ENCODE measurements at regions not wholly inside any gene's neighbourhood (a gene's known extent, or its start where the extent isn't known, plus 50 kb on each side); places are given as distances from the start of the nearest gene placed in this dataset.

DNA sequence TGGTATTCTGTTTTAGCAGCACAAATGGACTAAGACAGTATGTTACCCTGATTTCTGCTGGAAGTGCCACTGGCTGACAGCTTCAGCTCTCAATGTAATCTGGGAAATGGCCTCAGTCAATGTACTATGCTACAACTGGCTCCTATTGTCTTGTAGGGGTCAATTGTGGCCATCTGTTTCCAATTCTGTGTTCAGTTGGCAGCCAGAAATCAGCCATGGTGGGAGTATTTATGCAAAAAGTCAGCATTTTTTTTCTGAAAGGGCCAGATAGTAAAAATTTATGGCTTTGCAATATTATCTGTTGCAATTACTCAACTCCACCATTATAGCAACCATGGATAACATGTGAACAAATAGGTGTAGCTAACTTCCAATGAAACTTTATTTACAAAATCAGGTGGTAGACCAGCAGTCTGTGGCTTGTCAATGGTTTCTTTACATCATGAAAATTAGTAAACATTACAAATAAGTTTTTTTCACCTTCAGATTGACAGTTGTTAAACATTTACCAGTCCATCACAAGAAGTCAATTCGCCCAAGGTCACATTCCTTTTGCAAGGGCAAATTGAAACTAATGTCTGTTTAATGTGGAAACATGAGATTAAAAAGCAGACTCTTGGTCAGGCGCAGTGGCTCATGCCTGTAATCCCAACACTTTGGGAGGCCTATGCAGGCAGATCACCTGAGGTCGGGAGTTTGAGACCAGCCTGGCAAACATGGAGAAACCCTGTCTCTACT lies 58.3 kb upstream of the TSHZ2 start:
- Histone ChIP-seq H3K4me1 (ENCODE audit: control insufficient read depth in 1 of 2, insufficient read depth in 2 of 2, low read length in 2 of 2) (no peaks in the 10 kb centered on the region), H2AFZ (ENCODE audit: insufficient read depth, low read depth, low read length, poor library complexity, severe bottlenecking) (no peak overlapping the region), H3K27me3 (ENCODE audit: control insufficient read depth in 2 of 2, insufficient read depth in 2 of 2, low read length in 2 of 2) (no peaks in the 10 kb centered on the region), H3K79me2 (ENCODE audit: insufficient read depth, low read length) (no peaks in the 10 kb centered on the region), H3K9ac (ENCODE audit: insufficient read depth, low read length, poor library complexity, severe bottlenecking) (no peak overlapping the region), H3K27ac (ENCODE audit: low read depth in 1 of 2, low read length in 2 of 2) (no peak overlapping the region), H3K4me3 (replicated peaks in 1 of 3; ENCODE audit: low read depth in 2 of 3, low read length in 3 of 3) (no peak overlapping the region), H3K36me3 (replicated peaks in 1 of 2; ENCODE audit: control insufficient read depth in 1 of 2, insufficient read depth in 2 of 2, low read length in 2 of 2) (no peaks in the 10 kb centered on the region), H4K20me1 (ENCODE audit: insufficient read depth, low read length) (no peaks in the 10 kb centered on the region), H3K9me3 (replicated peaks in 1 of 2; ENCODE audit: control insufficient read depth in 1 of 2, insufficient read depth in 1 of 2, low read length in 2 of 2) (peaks cover 0 to 11% of the 10 kb centered on the region in 2 donors), H3K4me2 (replicated peaks; ENCODE audit: extremely low read depth, low read length, poor library complexity, severe bottlenecking) (no peak overlapping the region)
- TF ChIP-seq CTCF (IDR thresholded peaks at IDR 0.05) = no peak
- Mint-ChIP-seq H3K27ac (no peak overlapping the region), H3K36me3 (no peaks in the 10 kb centered on the region), H3K4me3 (no peak overlapping the region), H3K4me1 (no peaks in the 10 kb centered on the region), H3K27me3 (ENCODE audit: low read depth in 3 of 3) (peaks cover 0 to 2% (median 0%) of the 10 kb centered on the region in 3 donors), H3K9me3 (peaks cover 0 to 12% (median 4%) of the 10 kb centered on the region in 7 donors)
- intact Hi-C loops (cut with micrococcal nuclease) = no loop called here
- 100% methylated on average over 1 of the region's 3 CpGs for WGBS (ENCODE audit: insufficient coverage)
- DNase-seq = no peak

- no peaks in the 10 kb centered on the region for H4K20me1 ChIP-seq (ENCODE audit: insufficient read depth, low read length)
- H3K27ac Mint-ChIP-seq = no peak overlapping the region
- H3K27ac ChIP-seq (ENCODE audit: low read depth in 1 of 2, low read length in 2 of 2) = no peak overlapping the region
- no peaks in the 10 kb centered on the region for H3K36me3 Mint-ChIP-seq
- intact Hi-C loops (cut with micrococcal nuclease) = no loop called here
- H3K9ac ChIP-seq (ENCODE audit: insufficient read depth, low read length, poor library complexity, severe bottlenecking) = no peak overlapping the region
- no peak overlapping the region for H2AFZ ChIP-seq (ENCODE audit: insufficient read depth, low read depth, low read length, poor library complexity, severe bottlenecking)
- no peak for DNase-seq
- no peaks in the 10 kb centered on the region for H3K9me3 ChIP-seq (replicated peaks in 1 of 2; ENCODE audit: control insufficient read depth in 1 of 2, insufficient read depth in 1 of 2, low read length in 2 of 2)
- WGBS (ENCODE audit: insufficient coverage) = 60% methylated on average over 2 of the region's 8 CpGs
- no peaks in the 10 kb centered on the region for H3K36me3 ChIP-seq (replicated peaks in 1 of 2; ENCODE audit: control insufficient read depth in 1 of 2, insufficient read depth in 2 of 2, low read length in 2 of 2)
- H3K27me3 Mint-ChIP-seq (ENCODE audit: low read depth in 3 of 3) = peaks cover 2 to 6% (median 3%) of the 10 kb centered on the region in 3 donors
- no peak overlapping the region for H3K4me2 ChIP-seq (replicated peaks; ENCODE audit: extremely low read depth, low read length, poor library complexity, severe bottlenecking)
- H3K4me3 ChIP-seq (replicated peaks in 1 of 3; ENCODE audit: low read depth in 2 of 3, low read length in 3 of 3) = no peak overlapping the region
- no peaks in the 10 kb centered on the region for H3K79me2 ChIP-seq (ENCODE audit: insufficient read depth, low read length)
- no peaks in the 10 kb centered on the region for H3K27me3 ChIP-seq (ENCODE audit: control insufficient read depth in 2 of 2, insufficient read depth in 2 of 2, low read length in 2 of 2)
- TF ChIP-seq CTCF (IDR thresholded peaks at IDR 0.05) = no peak
- H3K4me1 Mint-ChIP-seq = no peaks in the 10 kb centered on the region
- H3K4me3 Mint-ChIP-seq = no peak overlapping the region
- peaks cover 0 to 6% (median 3%) of the 10 kb centered on the region in 7 donors for H3K9me3 Mint-ChIP-seq
- no peaks in the 10 kb centered on the region for H3K4me1 ChIP-seq (ENCODE audit: control insufficient read depth in 1 of 2, insufficient read depth in 2 of 2, low read length in 2 of 2)
Observed at GRCh38 chr20:52905241-52905994, 66.7 kb upstream of the TSHZ2 start.

All from CD14-positive monocyte (primary cell).